ENCODE measurements at regions not wholly inside any gene's neighbourhood (a gene's known extent, or its start where the extent isn't known, plus 50 kb on each side); places are given as distances from the start of the nearest gene placed in this dataset.

DNA sequence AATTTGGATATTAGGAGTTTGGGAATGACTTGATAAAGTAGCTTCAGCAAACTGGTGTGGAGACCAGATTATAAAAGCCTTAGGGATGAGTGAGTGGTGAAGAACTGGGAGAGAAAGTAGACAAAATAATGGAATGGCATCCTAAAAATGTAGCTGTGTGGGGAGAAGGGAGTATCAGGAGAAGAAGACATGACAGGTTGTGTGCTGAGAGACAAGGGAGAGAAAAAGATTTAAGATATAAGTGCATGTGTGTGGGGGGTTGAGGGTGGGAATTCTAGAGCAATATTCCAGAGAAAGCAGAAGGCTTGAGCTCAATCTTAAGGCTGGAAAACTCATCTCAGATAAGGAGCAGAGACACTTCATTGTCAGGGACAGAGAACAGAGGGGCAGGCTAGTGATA, 159.5 kb downstream of the HNMT start:
- TF ChIP-seq, protein P1, sequence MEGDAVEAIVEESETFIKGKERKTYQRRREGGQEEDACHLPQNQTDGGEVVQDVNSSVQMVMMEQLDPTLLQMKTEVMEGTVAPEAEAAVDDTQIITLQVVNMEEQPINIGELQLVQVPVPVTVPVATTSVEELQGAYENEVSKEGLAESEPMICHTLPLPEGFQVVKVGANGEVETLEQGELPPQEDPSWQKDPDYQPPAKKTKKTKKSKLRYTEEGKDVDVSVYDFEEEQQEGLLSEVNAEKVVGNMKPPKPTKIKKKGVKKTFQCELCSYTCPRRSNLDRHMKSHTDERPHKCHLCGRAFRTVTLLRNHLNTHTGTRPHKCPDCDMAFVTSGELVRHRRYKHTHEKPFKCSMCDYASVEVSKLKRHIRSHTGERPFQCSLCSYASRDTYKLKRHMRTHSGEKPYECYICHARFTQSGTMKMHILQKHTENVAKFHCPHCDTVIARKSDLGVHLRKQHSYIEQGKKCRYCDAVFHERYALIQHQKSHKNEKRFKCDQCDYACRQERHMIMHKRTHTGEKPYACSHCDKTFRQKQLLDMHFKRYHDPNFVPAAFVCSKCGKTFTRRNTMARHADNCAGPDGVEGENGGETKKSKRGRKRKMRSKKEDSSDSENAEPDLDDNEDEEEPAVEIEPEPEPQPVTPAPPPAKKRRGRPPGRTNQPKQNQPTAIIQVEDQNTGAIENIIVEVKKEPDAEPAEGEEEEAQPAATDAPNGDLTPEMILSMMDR (conservative IDR thresholded peaks at IDR 0.05): no peak
- H3K14ac ChIP-seq (ENCODE audit: insufficient read depth, low read length): no peak overlapping the region
- H3K27me3 Mint-ChIP-seq (ENCODE audit: low read depth): no peaks in the 10 kb centered on the region
- H3K9me3 ChIP-seq (ENCODE audit: control insufficient read depth, low read depth, low read length): no peaks in the 10 kb centered on the region
- no peak overlapping the region for H2AFZ ChIP-seq (ENCODE audit: low read length)
- H3K4me1 ChIP-seq (ENCODE audit: insufficient read depth, low read length): no peaks in the 10 kb centered on the region; the same call in 1 of the 2 replicates
- no peaks in the 10 kb centered on the region; a peak in 1 of 7 replicates for H3K36me3 Mint-ChIP-seq (ENCODE audit: insufficient read depth in 1 of 3, low read depth in 3 of 3)
- no peak overlapping the region for H3K4me3 Mint-ChIP-seq
- H4K20me1 ChIP-seq (ENCODE audit: control insufficient read depth, insufficient read depth, insufficient read length): no peaks in the 10 kb centered on the region
- H4K91ac ChIP-seq (ENCODE audit: insufficient read length, low read depth, low read length): no peak overlapping the region
- DNase-seq: no peak
- no peak overlapping the region for H2AK5ac ChIP-seq (ENCODE audit: insufficient read length, low read length)
- H3K4me2 ChIP-seq (ENCODE audit: insufficient read depth, insufficient read length, low read length): no peak overlapping the region
- no peak overlapping the region for H3K27ac ChIP-seq (ENCODE audit: insufficient read length, low read depth, low read length)
- H3K23ac ChIP-seq (ENCODE audit: insufficient read length, low read depth, low read length): no peak overlapping the region
- H3K79me2 ChIP-seq (ENCODE audit: insufficient read depth, low read length): no peaks in the 10 kb centered on the region
- H3K23me2 ChIP-seq (ENCODE audit: insufficient read length, low read depth, low read length, poor library complexity, severe bottlenecking): no peaks in the 10 kb centered on the region
- no peaks in the 10 kb centered on the region for H3K9me3 Mint-ChIP-seq
- H2BK12ac ChIP-seq (ENCODE audit: insufficient read length, low read depth, low read length): no peak overlapping the region
- no peak overlapping the region for H3T11ph ChIP-seq (ENCODE audit: low read length)
- no peak overlapping the region for H2BK5ac ChIP-seq (ENCODE audit: insufficient read length, low read length)
- no peak overlapping the region for H2BK120ac ChIP-seq (ENCODE audit: low read depth, low read length, poor library complexity, severe bottlenecking)
- no peak overlapping the region for H4K8ac ChIP-seq (replicated peaks; ENCODE audit: insufficient read length, low read depth, low read length)
- no peak overlapping the region for H3K4ac ChIP-seq (ENCODE audit: low read depth, low read length)
- no peaks in the 10 kb centered on the region for H3K79me1 ChIP-seq (ENCODE audit: insufficient read depth, low read depth, low read length, poor library complexity, severe bottlenecking)
- H3K56ac ChIP-seq (ENCODE audit: insufficient read length, low read depth, low read length): no peak overlapping the region
- peaks cover 15% of the 10 kb centered on the region in 2 experiments for H3K4me1 Mint-ChIP-seq
- H4K5ac ChIP-seq (ENCODE audit: insufficient read length, low read depth, low read length): no peak overlapping the region
- H2BK15ac ChIP-seq (ENCODE audit: low read depth, low read length): no peak overlapping the region
- no peak overlapping the region for H3K27ac Mint-ChIP-seq
- H3K9ac ChIP-seq (ENCODE audit: extremely low read depth, insufficient read length, low read length): no peak overlapping the region
- H2BK20ac ChIP-seq (ENCODE audit: low read depth, low read length, poor library complexity, severe bottlenecking): no peak overlapping the region
- no peak overlapping the region for H3K18ac ChIP-seq (ENCODE audit: insufficient read length, low read depth, low read length)
- H3K27me3 ChIP-seq (ENCODE audit: insufficient read depth, low read length): no peaks in the 10 kb centered on the region

Data from H9 (cell line).